Epithelial cell of proximal tubule (primary cell): ENCODE measurements at regions not wholly inside any gene's neighbourhood (a gene's known extent, or its start where the extent isn't known, plus 50 kb on each side); places are given as distances from the start of the nearest gene placed in this dataset.

Experiments used
- DNase-seq: peaks from one replicate; pipeline ENCODE4 v3.0.0-alpha.2; 2011; ENCODE audit warnings: low read depth
- H3K4me3 ChIP-seq: 2 replicates; pipeline ENCODE4 v1.5.1; 2011; ENCODE audit warnings: low read depth, mild to moderate bottlenecking, low read length
- TF ChIP-seq, protein P1 (sequence below): conservative IDR thresholded peaks from 2 replicates; pipeline ENCODE4 v1.5.1; 2012; ENCODE audit warnings: low read depth, mild to moderate bottlenecking, low read length

DNA sequence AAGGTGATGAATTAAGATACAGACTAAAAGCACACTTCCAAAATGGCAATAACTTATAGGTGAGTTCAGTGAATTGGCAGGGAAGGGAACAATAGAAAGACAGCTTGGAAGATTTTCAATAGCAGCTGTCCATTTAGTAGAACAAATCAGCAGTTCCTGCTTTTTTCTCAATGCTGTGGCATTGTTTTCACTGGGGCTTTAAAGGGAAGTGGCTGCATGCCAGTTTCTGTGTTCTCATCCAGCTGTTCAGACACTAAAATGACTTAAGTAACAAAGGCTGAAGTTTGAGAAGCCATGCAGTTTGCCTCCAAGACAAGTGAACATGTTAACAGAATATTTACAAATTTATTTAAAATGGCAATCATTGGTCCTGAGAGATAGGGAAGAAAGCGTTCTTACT lies 291.9 kb downstream of the FAM47A start:
- H3K4me3 ChIP-seq: no peak overlapping the region
- TF ChIP-seq, protein P1, sequence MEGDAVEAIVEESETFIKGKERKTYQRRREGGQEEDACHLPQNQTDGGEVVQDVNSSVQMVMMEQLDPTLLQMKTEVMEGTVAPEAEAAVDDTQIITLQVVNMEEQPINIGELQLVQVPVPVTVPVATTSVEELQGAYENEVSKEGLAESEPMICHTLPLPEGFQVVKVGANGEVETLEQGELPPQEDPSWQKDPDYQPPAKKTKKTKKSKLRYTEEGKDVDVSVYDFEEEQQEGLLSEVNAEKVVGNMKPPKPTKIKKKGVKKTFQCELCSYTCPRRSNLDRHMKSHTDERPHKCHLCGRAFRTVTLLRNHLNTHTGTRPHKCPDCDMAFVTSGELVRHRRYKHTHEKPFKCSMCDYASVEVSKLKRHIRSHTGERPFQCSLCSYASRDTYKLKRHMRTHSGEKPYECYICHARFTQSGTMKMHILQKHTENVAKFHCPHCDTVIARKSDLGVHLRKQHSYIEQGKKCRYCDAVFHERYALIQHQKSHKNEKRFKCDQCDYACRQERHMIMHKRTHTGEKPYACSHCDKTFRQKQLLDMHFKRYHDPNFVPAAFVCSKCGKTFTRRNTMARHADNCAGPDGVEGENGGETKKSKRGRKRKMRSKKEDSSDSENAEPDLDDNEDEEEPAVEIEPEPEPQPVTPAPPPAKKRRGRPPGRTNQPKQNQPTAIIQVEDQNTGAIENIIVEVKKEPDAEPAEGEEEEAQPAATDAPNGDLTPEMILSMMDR: no peak
- DNase-seq: no peak

DNA sequence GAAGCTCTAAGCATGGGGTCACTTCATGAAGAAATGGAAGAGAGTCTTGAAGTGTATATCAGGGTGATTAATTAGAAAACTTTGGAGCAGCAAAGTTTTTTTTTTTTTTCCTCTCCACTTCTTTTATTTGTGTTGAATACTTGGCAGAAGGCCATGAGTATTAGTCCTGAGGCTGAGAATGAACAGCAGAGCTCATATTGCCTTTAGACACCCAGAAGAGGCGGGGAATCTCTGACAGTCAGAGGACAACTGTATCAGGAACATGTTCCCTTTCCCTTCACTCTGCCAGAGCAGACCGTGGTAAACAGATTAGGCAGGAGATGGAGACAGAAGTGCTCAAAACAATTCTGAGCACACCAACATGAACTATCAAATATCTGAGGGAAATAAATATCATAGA lies 300.9 kb downstream of the FAM47A start:
- no peak for DNase-seq
- TF ChIP-seq, protein P1: no peak
- no peak overlapping the region for H3K4me3 ChIP-seq

DNA sequence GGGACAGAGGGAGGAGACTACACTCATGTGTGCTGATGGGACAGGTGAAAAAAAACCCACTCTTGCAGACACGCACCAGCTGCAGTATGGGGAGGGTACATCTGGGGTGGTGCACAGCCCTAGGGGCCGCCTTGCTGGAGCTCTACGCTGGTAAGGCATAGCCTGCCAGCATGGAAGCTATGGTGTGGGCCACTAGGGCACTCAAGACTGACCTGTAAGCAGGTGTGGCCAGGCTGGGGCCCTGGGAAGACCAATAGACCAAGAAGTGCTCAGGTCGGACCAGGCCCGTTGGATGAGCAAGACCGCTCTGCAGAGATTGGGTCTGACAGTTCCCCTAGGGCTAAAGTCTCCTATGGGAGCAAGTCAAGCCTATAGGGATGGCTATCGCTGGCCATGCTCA lies 314.8 kb downstream of the FAM47A start:
- no peak for DNase-seq
- TF ChIP-seq, protein P1: no peak
- no peak overlapping the region for H3K4me3 ChIP-seq

DNA sequence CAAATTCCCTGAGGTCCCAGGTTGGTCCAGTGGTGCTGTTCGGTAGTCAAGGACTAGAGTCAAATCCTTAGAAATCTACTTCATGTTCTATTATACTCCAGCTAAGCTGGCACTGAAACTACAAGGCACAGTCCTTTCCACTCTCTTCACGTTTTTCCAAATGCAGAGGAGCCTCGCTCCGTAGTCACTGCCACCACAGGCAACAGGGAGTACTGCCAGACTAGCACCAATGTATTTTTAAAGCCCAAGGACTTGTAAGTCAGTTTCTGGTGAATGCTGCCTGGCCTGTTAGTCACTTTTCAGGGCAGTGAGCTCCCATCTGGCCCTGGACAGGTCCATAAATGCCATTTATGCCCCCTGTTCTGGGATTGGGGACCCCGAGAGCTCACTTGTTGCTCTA lies 323.5 kb downstream of the FAM47A start:
- DNase-seq: no peak
- no peak overlapping the region for H3K4me3 ChIP-seq
- TF ChIP-seq, protein P1: no peak

DNA sequence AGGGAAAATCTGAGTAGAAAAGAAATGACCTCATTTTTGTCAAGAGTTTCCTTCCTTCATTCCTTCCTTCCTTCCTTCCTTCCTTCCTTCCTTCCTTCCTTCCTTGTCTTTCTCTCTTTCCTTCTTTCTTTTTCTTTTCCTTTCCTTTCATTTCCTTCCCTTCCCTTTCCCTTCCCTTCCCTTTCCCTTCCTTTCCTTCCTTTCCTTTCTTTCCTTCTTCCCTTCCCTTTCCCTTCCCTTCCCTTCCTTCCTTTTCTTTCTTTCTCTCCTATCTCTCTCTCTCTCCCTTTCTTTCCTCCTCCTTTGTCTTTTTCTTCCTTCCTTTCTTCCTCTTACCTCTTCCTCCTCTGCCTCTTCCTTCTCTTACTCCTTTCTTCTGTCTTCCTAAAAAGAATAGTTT lies 347.6 kb downstream of the FAM47A start:
- TF ChIP-seq, protein P1: no peak
- H3K4me3 ChIP-seq: no peak overlapping the region
- DNase-seq: no peak

DNA sequence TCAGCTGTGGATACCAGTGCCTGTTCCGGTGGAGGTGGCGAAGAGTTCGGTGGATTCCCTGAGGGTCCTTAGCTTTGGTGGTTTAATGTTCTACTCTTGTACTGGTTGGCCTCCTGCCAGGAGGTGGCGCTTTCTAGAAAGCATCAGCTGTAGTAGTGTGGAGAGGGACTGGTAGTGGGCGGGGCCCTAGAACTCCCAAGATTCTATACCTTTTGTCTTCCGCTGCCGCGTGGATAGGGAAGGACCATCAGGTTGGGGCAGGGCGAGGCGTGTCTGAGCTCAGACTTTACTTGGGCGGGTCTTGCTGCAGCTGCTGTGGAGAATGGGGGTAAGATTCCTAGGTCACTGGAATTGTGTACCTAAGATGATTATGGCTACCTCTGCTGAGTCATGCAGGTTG lies 390.3 kb downstream of the FAM47A start:
- DNase-seq: no peak
- H3K4me3 ChIP-seq: no peak overlapping the region
- TF ChIP-seq, protein P1: no peak

DNA sequence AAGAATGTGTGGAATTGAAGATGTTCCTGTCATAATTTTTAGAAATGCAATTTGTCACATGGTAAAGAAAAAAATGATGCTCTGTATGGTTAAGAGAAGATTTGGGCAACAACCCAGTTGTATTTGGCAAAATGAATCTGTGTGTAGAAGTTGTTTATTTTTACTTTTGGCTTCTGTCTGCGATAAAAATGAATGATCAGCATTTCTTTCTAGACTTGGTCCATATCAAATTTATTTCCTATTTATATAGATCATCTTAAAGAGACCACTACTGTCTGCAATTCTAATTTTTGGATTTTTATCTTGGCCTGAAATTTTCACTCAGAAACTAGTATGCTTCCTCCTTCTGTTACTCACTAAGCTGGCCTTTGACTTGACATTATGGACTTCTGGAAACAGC lies 396.9 kb downstream of the FAM47A start:
- TF ChIP-seq, protein P1: no peak
- no peak for DNase-seq

More for the DNA sequence above, 396.9 kb downstream of the FAM47A start:
- no peak overlapping the region for H3K4me3 ChIP-seq
